ENCODE measurements at regions not wholly inside any gene's neighbourhood (a gene's known extent, or its start where the extent isn't known, plus 50 kb on each side); places are given as distances from the start of the nearest gene placed in this dataset.

- Mint-ChIP-seq H3K27me3 (ENCODE audit: unreplicated experiment) (no peaks in the 10 kb centered on the region), H3K27ac (ENCODE audit: unreplicated experiment) (no peak overlapping the region), H3K9me3 (ENCODE audit: low read depth, unreplicated experiment) (no peaks in the 10 kb centered on the region), H3K4me3 (ENCODE audit: low read depth, unreplicated experiment) (no peak overlapping the region), H3K4me1 (ENCODE audit: low read depth, unreplicated experiment) (no peaks in the 10 kb centered on the region), H3K36me3 (ENCODE audit: insufficient read depth, unreplicated experiment) (no peaks in the 10 kb centered on the region)
- CTCF ChIA-PET = no interaction called here
- intact Hi-C loops (cut with micrococcal nuclease; ENCODE audit: unreplicated experiment) = no loop called here
- no peak for TF ChIP-seq CTCF (IDR thresholded peaks at IDR 0.05; ENCODE audit: unreplicated experiment)
- no peak for DNase-seq
- no TSS peak for BruUV-seq (replicated peaks)
These were observed 611.2 kb upstream of the ADGRL4 start for GRCh38 chr1:79617777-79618176.

GRCh38 chr1:79614762-79615161, 608.2 kb upstream of the ADGRL4 start:
- Mint-ChIP-seq H3K27ac (ENCODE audit: unreplicated experiment) (no peak overlapping the region), H3K36me3 (ENCODE audit: insufficient read depth, unreplicated experiment) (no peaks in the 10 kb centered on the region), H3K27me3 (ENCODE audit: unreplicated experiment) (no peaks in the 10 kb centered on the region), H3K4me3 (ENCODE audit: low read depth, unreplicated experiment) (no peak overlapping the region), H3K9me3 (ENCODE audit: low read depth, unreplicated experiment) (no peaks in the 10 kb centered on the region), H3K4me1 (ENCODE audit: low read depth, unreplicated experiment) (no peaks in the 10 kb centered on the region)
- DNase-seq = no peak
- CTCF ChIA-PET = no interaction called here
- intact Hi-C loops (cut with micrococcal nuclease; ENCODE audit: unreplicated experiment) = no loop called here
- TF ChIP-seq CTCF (IDR thresholded peaks at IDR 0.05; ENCODE audit: unreplicated experiment) = no peak
- no TSS peak for BruUV-seq (replicated peaks)

- no peaks in the 10 kb centered on the region for H3K9me3 Mint-ChIP-seq (ENCODE audit: low read depth, unreplicated experiment)
- intact Hi-C loops (cut with micrococcal nuclease; ENCODE audit: unreplicated experiment) = no loop called here
- no peak overlapping the region for H3K27ac Mint-ChIP-seq (ENCODE audit: unreplicated experiment)
These were observed 607.6 kb upstream of the ADGRL4 start for GRCh38 chr1:79614106-79614505.

GRCh38 chr1:79613046-79613445, 606.5 kb upstream of the ADGRL4 start:
- no peak for TF ChIP-seq CTCF (IDR thresholded peaks at IDR 0.05; ENCODE audit: unreplicated experiment)
- DNase-seq = no peak
- Mint-ChIP-seq H3K9me3 (ENCODE audit: low read depth, unreplicated experiment) (no peaks in the 10 kb centered on the region), H3K27me3 (ENCODE audit: unreplicated experiment) (no peaks in the 10 kb centered on the region), H3K4me3 (ENCODE audit: low read depth, unreplicated experiment) (no peak overlapping the region), H3K36me3 (ENCODE audit: insufficient read depth, unreplicated experiment) (no peaks in the 10 kb centered on the region), H3K27ac (ENCODE audit: unreplicated experiment) (no peak overlapping the region), H3K4me1 (ENCODE audit: low read depth, unreplicated experiment) (no peaks in the 10 kb centered on the region)
- CTCF ChIA-PET = no interaction called here
- BruUV-seq (replicated peaks) = no TSS peak
- intact Hi-C loops (cut with micrococcal nuclease; ENCODE audit: unreplicated experiment) = no loop called here

More at GRCh38 chr1:79614106-79614505, 607.6 kb upstream of the ADGRL4 start:
- H3K4me1 Mint-ChIP-seq (ENCODE audit: low read depth, unreplicated experiment) = no peaks in the 10 kb centered on the region
- no peak for TF ChIP-seq CTCF (IDR thresholded peaks at IDR 0.05; ENCODE audit: unreplicated experiment)
- CTCF ChIA-PET = no interaction called here
- no peaks in the 10 kb centered on the region for H3K36me3 Mint-ChIP-seq (ENCODE audit: insufficient read depth, unreplicated experiment)
- H3K4me3 Mint-ChIP-seq (ENCODE audit: low read depth, unreplicated experiment) = no peak overlapping the region
- no TSS peak for BruUV-seq (replicated peaks)
- H3K27me3 Mint-ChIP-seq (ENCODE audit: unreplicated experiment) = no peaks in the 10 kb centered on the region
- no peak for DNase-seq
